DOHH2 (cell line): ENCODE measurements at regions not wholly inside any gene's neighbourhood (a gene's known extent, or its start where the extent isn't known, plus 50 kb on each side); places are given as distances from the start of the nearest gene placed in this dataset.

Experiments
- CTCF ChIP-seq: fragments of 200-600 bp; sonication (generic); IDR thresholded peaks from one replicate; pipeline ENCODE4 v1.5.1; 2014; ENCODE audit warnings: antibody characterized with exemption, mild to moderate bottlenecking, low read depth, low read length; ENCODE audit not compliant: poor library complexity, severe bottlenecking
- EZH2phosphoT487 ChIP-seq: fragments of 200-600 bp; sonication (generic); IDR thresholded peaks from 2 replicates; pipeline ENCODE4 v1.6.1; 2017; ENCODE audit warnings: borderline replicate concordance, mild to moderate bottlenecking, antibody characterized with exemption, low read length, moderate library complexity, mixed read lengths

- TF ChIP-seq CTCF (no peak), EZH2phosphoT487 (no peak)
These were observed 248.1 kb upstream of the GADL1 start for GRCh38 chr3:31142543-31142942.
